ENCODE measurements at regions not wholly inside any gene's neighbourhood (a gene's known extent, or its start where the extent isn't known, plus 50 kb on each side); places are given as distances from the start of the nearest gene placed in this dataset.
"Not testable (repeated sequence)": the region's sequence is repeated elsewhere in the genome, so short reads cannot be mapped to it uniquely, and the experiment has no call there.

DNA sequence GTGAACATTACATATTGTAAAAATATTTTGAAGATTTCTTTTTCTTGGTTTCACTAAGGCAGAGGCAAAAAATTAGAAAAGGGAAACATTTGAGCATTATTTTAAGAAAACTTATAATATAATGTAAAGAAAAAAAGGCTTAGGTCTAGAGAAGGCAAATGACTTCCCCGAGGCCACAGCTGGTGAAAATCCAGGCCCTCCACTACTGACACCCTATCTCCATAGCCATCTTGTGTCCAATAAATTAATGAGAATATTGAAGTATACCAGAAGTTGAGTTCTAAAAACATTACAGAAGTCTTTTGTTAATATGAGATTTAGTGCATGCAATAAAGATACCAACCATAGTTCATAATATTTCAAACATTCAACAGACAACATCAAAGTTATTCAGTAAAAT lies 459.9 kb upstream of the RORB start:
- DNase-seq (ENCODE audit: low read depth): no peak
- H3K4me3 ChIP-seq (ENCODE audit: control insufficient read depth, low read depth, low read length): no peak overlapping the region
- TF ChIP-seq, protein P1, sequence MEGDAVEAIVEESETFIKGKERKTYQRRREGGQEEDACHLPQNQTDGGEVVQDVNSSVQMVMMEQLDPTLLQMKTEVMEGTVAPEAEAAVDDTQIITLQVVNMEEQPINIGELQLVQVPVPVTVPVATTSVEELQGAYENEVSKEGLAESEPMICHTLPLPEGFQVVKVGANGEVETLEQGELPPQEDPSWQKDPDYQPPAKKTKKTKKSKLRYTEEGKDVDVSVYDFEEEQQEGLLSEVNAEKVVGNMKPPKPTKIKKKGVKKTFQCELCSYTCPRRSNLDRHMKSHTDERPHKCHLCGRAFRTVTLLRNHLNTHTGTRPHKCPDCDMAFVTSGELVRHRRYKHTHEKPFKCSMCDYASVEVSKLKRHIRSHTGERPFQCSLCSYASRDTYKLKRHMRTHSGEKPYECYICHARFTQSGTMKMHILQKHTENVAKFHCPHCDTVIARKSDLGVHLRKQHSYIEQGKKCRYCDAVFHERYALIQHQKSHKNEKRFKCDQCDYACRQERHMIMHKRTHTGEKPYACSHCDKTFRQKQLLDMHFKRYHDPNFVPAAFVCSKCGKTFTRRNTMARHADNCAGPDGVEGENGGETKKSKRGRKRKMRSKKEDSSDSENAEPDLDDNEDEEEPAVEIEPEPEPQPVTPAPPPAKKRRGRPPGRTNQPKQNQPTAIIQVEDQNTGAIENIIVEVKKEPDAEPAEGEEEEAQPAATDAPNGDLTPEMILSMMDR (IDR thresholded peaks at IDR 0.05; ENCODE audit: control insufficient read depth, insufficient read depth, low read depth, low read length, missing control alignments): no peak

GRCh38 chr9:74041588-74041987 lies 455.5 kb upstream of the RORB start:
- TF ChIP-seq, protein P1 (IDR thresholded peaks at IDR 0.05; ENCODE audit: control insufficient read depth, insufficient read depth, low read depth, low read length, missing control alignments): no peak
- H3K4me3 ChIP-seq (ENCODE audit: control insufficient read depth, low read depth, low read length): no peak overlapping the region
- DNase-seq (ENCODE audit: low read depth): no peak

- no peak overlapping the region for H3K4me3 ChIP-seq (ENCODE audit: control insufficient read depth, low read depth, low read length)
- TF ChIP-seq, protein P1 (IDR thresholded peaks at IDR 0.05; ENCODE audit: control insufficient read depth, insufficient read depth, low read depth, low read length, missing control alignments): no peak
- no peak for DNase-seq (ENCODE audit: low read depth)
These were observed 452.3 kb upstream of the RORB start for GRCh38 chr9:74044844-74045243.

DNA sequence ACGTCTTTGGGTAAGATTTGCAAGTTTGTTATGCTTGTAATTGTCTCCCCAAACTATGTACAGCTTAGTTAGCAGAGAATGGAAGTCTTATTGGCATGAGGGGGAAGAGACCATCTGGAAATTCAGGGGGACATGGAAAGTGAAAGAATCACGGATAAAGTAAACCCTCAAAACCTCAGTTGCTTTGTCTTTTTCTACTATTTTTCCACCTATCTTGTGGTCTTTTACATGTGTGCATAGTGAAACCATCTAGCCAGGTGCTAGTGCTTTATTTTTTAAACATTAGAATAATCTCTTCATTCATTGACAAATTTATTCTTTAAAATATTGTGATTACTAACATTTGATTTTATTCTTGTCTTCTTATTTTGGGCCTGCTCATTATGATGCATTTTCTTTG lies 441.1 kb upstream of the RORB start:
- DNase-seq (ENCODE audit: low read depth): no peak
- no peak overlapping the region for H3K4me3 ChIP-seq (ENCODE audit: control insufficient read depth, low read depth, low read length)
- TF ChIP-seq, protein P1 (IDR thresholded peaks at IDR 0.05; ENCODE audit: control insufficient read depth, insufficient read depth, low read depth, low read length, missing control alignments): no peak

- H3K4me3 ChIP-seq (ENCODE audit: control insufficient read depth, low read depth, low read length); DNase-seq (ENCODE audit: low read depth): not testable (repeated sequence)
These were observed 440.1 kb upstream of the RORB start for GRCh38 chr9:74057051-74057450.

GRCh38 chr9:74064702-74065101 lies 432.4 kb upstream of the RORB start:
- TF ChIP-seq, protein P1 (IDR thresholded peaks at IDR 0.05; ENCODE audit: control insufficient read depth, insufficient read depth, low read depth, low read length, missing control alignments): no peak
- DNase-seq (ENCODE audit: low read depth): no peak

DNA sequence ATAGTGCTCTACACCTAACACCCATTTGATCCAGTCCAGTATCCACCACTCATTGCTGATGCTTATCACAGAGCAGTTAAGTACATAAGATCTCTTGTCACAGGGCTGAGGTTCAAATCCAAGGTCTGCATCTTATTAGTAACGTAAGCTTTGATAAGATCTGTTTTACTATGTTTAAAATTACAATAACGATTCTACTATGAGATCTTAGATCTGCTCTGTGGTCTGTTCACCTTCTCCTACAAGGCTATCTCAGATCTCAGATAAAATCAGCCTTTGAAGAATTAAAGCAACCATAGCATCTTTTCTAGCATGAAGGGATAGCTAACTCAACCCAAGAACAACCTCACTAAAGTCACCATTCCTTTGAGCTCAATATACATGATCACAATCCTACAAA lies 431.0 kb upstream of the RORB start:
- TF ChIP-seq, protein P1 (IDR thresholded peaks at IDR 0.05; ENCODE audit: control insufficient read depth, insufficient read depth, low read depth, low read length, missing control alignments): no peak
- no peak for DNase-seq (ENCODE audit: low read depth)
- no peak overlapping the region for H3K4me3 ChIP-seq (ENCODE audit: control insufficient read depth, low read depth, low read length)

More at GRCh38 chr9:74064702-74065101, 432.4 kb upstream of the RORB start:
- no peak overlapping the region for H3K4me3 ChIP-seq (ENCODE audit: control insufficient read depth, low read depth, low read length)

Data from AG09309 (cell line).